ENCODE measurements at regions not wholly inside any gene's neighbourhood (a gene's known extent, or its start where the extent isn't known, plus 50 kb on each side); places are given as distances from the start of the nearest gene placed in this dataset.

DNA sequence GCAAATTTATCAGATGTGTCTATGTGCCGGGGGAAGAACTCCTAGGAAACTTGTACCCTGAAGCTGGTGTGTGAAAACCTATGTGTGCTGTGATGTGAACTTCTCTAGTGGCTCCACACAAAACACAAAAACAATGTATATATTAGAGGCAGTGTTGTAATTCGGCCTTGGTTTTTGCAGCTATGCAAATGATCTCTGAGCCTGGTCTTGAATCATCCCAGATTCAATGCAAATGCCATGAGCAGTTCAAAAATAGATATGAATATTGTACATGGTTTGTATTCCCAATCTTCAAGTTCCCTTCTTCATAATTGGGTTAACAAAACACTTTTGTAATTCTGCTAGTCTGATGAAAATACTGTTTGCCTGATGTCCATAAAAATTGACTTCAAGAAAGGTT is 152.6 kb downstream of the MFSD1 start:
- TF ChIP-seq CTCF (IDR thresholded peaks at IDR 0.05 in 8 of 11, conservative IDR thresholded peaks at IDR 0.05 in 3 of 11) (no peak), POLR2A (IDR thresholded peaks at IDR 0.05) (no peak), POLR2AphosphoS5 (IDR thresholded peaks at IDR 0.05) (no peak)

Measured in spleen (tissue), 7 donors.